ENCODE measurements at regions not wholly inside any gene's neighbourhood (a gene's known extent, or its start where the extent isn't known, plus 50 kb on each side); places are given as distances from the start of the nearest gene placed in this dataset.
A peak's percentile ranks its signal among the peaks of the same experiment; 100 is the strongest.
"Not testable (repeated sequence)": the region's sequence is repeated elsewhere in the genome, so short reads cannot be mapped to it uniquely, and the experiment has no call there.

GRCh38 chr5:87746891-87747377 is 334.2 kb upstream of the CCNH start:
- no peak for DNase-seq

- no peak for DNase-seq
Measured at GRCh38 chr5:87746341-87746740, 333.6 kb upstream of the CCNH start.

DNA sequence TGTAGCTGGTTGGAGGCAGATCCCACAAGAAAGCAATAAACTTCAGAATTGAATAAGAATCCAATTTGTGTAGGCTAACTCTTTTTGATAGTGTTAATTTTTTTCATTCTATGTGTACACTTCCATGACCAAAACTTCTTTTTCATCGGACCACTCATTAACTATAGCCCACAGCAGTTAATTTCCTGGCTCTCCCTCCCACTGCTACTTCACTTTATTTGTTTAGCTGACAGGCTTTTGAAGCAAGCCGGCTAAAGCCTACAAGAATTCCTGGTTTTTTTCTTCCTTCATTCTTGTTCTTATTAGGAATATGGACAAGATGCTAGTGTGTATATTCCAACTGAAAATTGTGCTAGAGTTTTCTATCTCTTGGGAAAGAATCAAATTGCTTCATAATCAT is 329.2 kb upstream of the CCNH start:
- no peak for DNase-seq

DNA sequence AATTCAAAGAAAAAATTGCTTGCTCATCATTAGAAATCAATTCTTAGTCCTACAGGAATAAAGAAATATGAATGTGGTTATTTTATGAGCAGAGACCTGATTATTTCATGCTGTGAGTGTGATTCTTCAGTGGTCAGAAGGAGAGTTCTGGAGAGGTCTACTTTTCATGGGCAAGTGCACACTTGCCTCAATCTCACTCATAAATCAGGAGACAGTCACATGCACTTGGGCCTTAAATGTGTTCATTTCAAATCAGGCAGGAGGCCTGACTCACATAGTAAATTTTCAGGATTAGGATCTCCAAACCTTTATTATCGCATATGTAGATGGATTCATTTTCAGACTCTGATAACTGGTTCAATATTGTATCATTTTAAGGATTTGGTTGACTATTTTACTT is 323.2 kb upstream of the CCNH start:
- no peak for DNase-seq

DNA sequence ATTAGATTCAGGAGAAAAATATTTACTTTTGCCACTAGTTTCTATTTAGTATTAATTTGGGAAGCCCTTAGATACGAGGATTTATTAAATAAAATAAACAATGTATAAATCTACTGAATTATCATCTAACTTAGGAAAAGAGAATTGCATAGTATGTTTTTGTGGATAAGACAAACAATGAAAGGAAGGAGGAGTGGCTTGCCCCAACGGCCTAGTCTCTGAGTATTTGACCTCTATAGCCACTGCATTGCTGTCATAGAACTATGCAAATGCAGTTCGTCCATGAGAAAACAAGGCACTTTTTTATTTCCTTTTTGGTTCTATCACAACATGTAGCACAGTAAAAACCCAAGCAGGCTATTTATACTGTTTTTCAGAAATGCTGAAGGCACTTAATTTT is 321.2 kb upstream of the CCNH start:
- no peak for DNase-seq

- no peak for DNase-seq
Measured at GRCh38 chr5:87732875-87733768, 320.4 kb upstream of the CCNH start.

DNA sequence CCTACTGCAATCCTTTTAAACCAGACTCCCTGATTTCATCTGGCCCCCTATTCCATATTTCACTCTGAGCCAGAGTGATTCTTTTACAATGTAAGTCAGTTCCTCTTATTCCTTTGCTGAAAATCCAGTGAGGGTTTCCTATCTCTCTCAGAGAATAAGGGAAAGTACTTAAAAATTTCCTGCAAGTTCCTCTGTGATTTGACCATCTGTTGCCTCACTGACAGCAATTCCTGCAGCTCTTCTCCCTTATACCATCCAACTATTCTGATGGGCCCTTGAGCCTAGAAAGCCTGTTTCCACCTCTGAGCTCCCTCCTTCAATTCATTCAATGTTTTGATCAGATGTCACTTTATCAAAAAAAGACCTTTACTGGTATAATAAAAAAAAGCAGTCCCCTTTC is 317.1 kb upstream of the CCNH start:
- no peak for DNase-seq

DNA sequence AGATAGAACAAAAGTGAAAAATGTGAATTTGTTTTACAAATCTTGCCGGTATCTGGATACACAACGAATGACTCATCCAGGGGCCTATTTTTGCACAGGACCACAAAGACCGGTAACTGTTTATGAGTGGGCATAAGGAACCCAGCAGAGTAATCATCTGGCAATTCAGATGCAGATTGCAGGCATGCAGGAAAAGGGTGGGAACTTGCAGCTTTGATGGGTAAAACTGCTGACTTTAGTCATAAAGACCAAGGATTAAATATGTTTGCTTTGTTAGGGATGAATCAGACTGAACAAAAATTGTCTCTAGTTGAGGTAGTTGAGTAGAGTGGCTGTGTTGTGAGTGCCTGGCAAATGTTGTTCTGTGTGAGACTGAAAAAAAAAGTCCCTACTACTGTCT is 309.6 kb upstream of the CCNH start:
- no peak for DNase-seq

GRCh38 chr5:87718224-87718925 is 305.6 kb upstream of the CCNH start:
- not testable (repeated sequence) for DNase-seq

- DNase-seq, result no peak
Measured at GRCh38 chr5:87717761-87718160, 305.0 kb upstream of the CCNH start.

DNA sequence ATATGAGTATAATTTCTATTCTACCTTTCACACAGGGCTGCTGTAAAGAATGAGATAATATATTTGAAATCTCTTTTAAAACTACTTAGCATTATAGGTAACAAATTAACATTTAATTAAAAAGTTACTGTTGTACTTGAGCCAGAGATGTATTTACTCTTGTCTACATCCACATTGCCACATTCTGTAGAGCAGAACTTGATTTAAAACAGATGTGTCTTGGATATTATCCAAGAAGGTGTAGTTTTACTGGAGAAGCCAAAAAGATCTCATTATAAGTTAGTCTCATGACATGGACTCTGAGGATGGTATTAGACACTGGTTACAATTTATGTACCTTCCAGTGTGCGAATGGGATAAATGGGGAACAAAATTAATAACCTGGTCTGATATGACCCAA is 293.1 kb upstream of the CCNH start:
- DNase-seq, result peak; percentile 54

DNA sequence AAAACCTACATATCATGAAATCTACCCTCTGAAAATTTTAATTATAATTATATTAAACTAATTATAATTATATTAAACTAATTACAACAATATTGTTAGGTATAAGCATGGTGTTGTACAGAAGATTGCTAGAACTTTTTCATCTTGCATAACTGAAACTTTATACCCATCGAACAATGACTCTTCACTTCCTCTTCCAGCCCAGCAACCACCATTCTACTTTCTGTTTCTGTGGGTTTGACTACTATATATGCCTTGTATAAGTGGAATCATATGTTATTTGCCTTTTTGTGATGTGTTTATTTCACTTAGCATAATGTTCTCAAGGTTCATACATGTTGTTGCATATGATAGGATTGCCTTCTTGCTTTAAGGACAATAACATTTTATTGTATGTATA is 274.2 kb upstream of the CCNH start:
- no peak for DNase-seq

DNA sequence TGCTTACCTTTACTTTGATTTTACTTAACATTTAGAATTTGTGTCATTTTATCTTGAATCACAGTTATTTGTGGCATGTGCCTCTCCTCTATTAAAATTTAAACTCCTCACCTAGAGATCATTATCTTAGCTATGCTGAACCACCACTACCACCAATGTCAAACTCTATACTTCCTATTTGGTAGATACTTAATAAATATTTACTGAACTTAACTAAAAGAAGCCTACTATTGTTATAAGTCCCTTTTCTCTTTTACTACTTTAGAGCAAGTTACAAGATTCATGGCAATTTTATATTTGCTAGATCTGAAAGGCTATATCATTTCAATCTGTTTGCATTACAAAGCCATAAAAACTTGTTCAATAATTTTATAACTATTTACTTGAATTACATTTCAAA is 273.3 kb upstream of the CCNH start:
- DNase-seq, result no peak

- DNase-seq, result no peak
Measured at GRCh38 chr5:87674235-87674634, 261.5 kb upstream of the CCNH start.

DNA sequence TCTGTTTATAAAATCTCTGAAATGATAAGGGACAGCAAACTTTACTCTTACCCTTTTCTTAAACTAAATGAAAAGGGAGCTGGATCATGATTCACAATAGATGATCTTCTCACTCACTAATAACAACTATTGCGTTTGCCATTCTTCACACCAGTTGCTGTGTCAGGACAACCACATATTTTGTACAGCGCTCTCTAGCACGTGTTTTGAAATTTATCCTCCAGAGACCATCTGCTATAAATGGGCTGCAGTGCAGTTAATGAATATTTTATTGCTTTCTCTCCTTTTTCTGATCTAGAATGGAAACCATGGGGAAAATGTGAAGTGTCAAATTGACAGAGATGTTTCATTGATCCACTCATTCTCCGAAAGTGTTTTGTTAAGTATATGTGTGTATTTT is 258.4 kb upstream of the CCNH start:
- DNase-seq, result no peak

- no peak for DNase-seq
Measured at GRCh38 chr5:87665166-87665565, 252.4 kb upstream of the CCNH start.

DNA sequence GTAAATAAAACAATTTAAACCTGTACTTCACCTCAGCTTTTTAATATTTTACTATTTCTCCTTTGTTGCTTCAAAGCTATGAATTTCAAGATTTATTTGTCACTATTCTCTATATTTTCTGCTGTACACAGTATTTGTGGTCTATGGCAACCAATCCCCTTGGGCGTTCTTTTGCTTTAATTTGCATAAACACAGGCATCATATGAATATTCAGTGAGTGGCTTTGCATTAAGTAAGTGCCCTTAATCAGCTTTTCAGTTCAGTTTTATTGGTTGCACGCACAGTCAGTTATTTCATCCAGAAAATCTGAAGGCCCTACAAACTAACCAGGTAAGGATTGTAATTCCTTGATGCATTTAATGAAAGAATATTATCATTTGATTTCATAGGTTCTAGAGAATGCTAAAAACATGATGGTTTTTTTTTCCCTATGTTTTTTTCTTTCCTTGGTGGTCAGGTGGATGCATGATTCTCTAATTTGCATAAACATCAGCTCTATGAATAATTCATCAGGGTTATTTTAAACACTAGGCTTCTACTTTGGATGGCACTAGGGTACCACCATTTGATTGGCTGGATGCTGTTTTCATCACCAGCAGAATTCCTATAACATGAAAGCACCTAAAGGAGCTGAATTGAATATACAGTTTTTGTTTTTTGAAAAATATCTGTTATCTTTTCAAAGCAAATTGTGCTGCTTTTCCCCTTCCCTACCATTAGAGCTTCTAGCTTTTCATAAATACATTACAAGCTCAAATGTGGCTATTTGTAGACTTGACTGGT is 249.2 kb upstream of the CCNH start:
- no peak for DNase-seq

GRCh38 chr5:87653242-87653641 is 240.5 kb upstream of the CCNH start:
- no peak for DNase-seq

DNA sequence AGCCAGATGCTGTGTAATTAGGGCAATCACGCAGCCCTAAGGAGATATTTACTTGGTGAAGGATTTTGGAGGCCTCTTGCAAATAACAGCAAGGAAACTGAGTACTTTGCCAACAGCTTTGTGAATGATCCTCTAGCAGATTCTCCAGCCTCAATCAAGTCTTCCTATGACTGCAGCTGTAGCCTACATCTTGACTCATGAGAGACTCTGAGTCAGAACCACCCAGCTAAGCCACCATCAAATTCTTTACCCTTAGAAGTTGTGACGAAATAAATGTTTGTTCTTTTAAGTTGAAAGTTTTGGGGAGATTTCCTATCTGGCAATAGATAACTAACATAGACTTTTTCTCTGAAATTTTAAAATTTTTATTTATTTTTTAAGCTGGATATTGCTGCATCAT is 237.6 kb upstream of the CCNH start:
- no peak for DNase-seq

- DNase-seq, result no peak
Measured at GRCh38 chr5:87649455-87649854, 236.7 kb upstream of the CCNH start.

DNA sequence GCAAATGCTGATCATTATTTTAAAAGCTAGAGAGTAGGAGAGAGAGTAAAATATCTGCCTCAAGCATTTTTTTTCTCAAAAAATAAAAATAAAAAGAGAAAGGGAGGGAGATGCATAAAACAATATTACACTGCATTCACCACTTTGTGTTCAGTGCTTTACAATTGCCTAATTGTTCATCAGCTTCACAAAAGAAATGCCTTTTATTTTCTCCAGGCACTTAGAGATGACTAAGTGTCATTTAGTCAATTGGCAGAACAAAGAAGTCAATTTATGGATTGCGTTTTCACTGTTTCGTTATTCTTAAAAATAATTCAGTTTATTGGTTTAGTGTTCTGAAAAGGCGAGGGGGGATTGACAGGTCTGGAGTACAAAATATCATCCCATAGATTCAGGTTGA is 232.5 kb upstream of the CCNH start:
- DNase-seq, result no peak

- DNase-seq, result no peak
Measured at GRCh38 chr5:87640902-87641301, 228.2 kb upstream of the CCNH start.

- peak; percentile 57 for DNase-seq
Measured at GRCh38 chr5:87627363-87627762, 214.6 kb upstream of the CCNH start.
